Suprapubic skin (tissue), 4 donors: ENCODE measurements at regions not wholly inside any gene's neighbourhood (a gene's known extent, or its start where the extent isn't known, plus 50 kb on each side); places are given as distances from the start of the nearest gene placed in this dataset.

Source experiments
- CTCF ChIP-seq, 2 donors: fragments of 200-600 bp in 1 of 2; fragments of 450-650 bp in 1 of 2; sonication (generic) in 1 of 2; IDR thresholded peaks; one replicate each; pipeline ENCODE4 v1.5.1; 2016 to 2019; ENCODE audit warnings: antibody characterized with exemption in 2 of 2, mild to moderate bottlenecking in 1 of 2, moderate library complexity in 1 of 2
- EP300 ChIP-seq: sonication (generic); formaldehyde crosslinking; IDR thresholded peaks from one replicate; pipeline ENCODE4 v1.6.1; 2017; ENCODE audit warnings: antibody characterized with exemption
- POLR2A ChIP-seq, 2 donors: fragments of 450-650 bp; IDR thresholded peaks; one replicate each; pipeline ENCODE4 v1.6.1; 2017; ENCODE audit warnings: antibody characterized with exemption in 2 of 2, mild to moderate bottlenecking in 2 of 2, moderate library complexity in 2 of 2
- POLR2AphosphoS5 ChIP-seq, 3 donors: sonication (generic); formaldehyde crosslinking; IDR thresholded peaks; one replicate each; pipeline ENCODE4 v1.6.1; 2017; ENCODE audit warnings: antibody characterized with exemption in 3 of 3

GRCh38 chr14:27096091-27096490, 498.3 kb upstream of the NOVA1 start:
- no peak for TF ChIP-seq POLR2A (IDR thresholded peaks at IDR 0.05)
- no peak for TF ChIP-seq CTCF (IDR thresholded peaks at IDR 0.05)
- no peak for TF ChIP-seq EP300
- TF ChIP-seq POLR2AphosphoS5 (IDR thresholded peaks at IDR 0.05) = no peak
